ENCODE measurements at regions not wholly inside any gene's neighbourhood (a gene's known extent, or its start where the extent isn't known, plus 50 kb on each side); places are given as distances from the start of the nearest gene placed in this dataset.

DNA sequence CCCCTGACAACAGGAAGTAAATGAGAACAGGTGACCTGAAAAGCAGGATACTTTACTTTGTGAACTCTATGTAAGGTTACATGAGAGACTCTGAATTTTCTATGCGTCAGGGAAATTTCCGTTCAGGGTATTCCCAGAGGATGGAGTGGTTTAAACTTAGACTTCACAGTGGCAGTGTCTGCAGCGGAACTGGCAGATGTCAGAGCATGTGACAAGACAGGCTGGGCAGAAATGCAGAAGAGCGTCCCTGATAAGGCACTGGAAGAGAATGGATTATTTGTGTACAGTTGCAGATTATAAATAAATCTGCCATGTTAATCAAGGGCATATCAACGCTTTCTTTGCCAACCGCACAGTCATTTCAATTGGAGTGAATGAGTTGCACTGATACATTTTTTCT, 598.4 kb upstream of the ZNF717 start:
- TF ChIP-seq, protein P1, sequence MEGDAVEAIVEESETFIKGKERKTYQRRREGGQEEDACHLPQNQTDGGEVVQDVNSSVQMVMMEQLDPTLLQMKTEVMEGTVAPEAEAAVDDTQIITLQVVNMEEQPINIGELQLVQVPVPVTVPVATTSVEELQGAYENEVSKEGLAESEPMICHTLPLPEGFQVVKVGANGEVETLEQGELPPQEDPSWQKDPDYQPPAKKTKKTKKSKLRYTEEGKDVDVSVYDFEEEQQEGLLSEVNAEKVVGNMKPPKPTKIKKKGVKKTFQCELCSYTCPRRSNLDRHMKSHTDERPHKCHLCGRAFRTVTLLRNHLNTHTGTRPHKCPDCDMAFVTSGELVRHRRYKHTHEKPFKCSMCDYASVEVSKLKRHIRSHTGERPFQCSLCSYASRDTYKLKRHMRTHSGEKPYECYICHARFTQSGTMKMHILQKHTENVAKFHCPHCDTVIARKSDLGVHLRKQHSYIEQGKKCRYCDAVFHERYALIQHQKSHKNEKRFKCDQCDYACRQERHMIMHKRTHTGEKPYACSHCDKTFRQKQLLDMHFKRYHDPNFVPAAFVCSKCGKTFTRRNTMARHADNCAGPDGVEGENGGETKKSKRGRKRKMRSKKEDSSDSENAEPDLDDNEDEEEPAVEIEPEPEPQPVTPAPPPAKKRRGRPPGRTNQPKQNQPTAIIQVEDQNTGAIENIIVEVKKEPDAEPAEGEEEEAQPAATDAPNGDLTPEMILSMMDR (IDR thresholded peaks at IDR 0.05): no peak
- no peak for TF ChIP-seq EZH2 (IDR thresholded peaks at IDR 0.05; ENCODE audit: borderline replicate concordance, insufficient read depth, low read depth, low read length, poor library complexity, severe bottlenecking)
